ENCODE measurements at regions not wholly inside any gene's neighbourhood (a gene's known extent, or its start where the extent isn't known, plus 50 kb on each side); places are given as distances from the start of the nearest gene placed in this dataset.
"Not testable (repeated sequence)": the region's sequence is repeated elsewhere in the genome, so short reads cannot be mapped to it uniquely, and the experiment has no call there.

DNA sequence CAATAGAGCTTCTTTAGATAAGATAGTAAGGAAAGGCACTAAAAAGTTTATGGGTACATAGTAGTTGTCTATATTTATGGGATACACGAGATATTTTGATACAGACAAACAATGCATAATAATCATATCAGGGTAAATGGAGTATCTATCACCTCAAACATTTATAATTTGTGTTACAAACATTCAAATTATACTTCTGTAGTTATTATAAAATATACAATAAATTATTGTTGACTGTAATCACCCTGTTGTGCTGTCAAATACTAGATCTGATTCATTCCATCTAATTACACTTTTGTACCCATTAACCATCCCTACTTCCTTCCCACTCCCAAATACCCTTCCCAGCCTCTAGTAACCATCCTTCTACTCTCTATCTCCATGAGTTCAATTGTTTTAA, 179.7 kb downstream of the FOXG1 start:
- no peak for DNase-seq (ENCODE audit: low spot score)

DNA sequence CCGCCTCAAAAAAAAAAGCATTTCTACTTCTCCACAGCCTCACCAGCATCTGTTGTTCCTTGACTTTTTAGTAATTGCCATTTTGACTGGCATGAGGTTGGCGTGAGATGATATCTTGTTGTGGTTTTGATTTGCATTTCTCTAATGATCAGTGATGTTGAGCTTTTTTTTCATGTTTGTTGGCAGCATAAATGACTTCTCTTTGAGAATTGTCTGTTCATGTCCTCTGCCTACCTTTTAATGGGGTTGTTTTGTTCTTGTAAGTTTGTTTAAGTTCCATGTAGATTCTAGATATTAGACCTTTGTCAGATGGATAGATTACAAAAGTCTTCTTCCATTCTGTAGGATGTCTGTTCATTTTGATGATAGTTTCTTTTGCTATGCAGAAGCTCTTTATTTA, 182.9 kb downstream of the FOXG1 start:
- no peak for DNase-seq (ENCODE audit: low spot score)

DNA sequence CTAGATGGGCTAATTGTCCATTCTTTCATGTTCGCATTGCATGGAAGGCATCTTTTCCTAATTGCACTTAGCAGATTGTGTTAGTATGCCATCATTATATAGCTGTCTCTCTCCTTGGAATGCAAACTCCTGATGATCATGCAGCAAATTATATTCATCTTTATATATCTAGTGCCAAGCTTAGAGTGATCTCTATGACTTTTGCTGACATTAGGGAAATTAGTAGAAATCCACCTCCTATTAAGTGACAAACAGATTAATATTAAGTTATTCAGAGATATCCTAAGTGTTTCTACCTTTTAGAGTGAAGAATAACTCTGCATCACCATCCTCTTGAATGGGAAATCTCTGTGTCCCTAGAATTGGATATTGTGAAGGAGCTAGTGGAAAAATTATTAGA, 185.6 kb downstream of the FOXG1 start:
- DNase-seq (ENCODE audit: low spot score), result no peak

DNA sequence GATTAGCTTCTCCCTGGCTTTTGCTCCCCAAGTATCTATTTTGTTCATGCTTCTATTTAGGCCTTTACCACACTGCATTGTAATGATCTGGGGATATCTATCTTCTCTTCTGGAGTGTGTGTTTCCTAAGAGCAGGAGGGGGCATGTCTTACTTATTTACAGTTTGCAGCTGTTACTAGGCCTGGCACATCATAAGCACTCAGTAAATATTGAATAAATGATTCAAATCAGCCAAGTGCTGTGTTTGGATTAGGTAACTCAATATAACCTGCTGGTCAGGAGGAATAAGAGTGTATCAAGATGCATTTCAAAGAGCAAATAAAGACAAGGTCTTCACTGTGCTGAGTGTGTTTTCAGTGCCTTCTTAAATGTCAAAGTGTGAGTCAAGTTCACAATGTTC, 186.1 kb downstream of the FOXG1 start:
- DNase-seq (ENCODE audit: low spot score), result no peak

DNA sequence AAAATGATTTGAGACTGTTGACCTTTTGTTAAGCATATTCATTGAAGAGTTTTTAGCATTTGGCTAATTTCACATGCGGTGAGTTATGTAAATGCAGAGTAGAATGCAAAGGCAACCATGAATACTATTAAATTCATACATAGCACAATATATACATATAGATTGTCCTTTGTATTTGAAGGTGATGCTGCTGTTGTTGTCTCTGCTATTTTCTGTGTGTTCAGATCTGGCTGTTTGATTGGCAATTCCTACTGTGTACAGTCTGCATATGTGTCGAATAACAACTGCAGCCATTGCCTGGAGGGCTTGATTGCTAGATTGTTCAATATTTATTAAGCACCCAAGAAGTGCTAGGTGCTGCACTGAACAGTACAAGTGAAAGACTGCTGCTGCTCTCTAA, 187.4 kb downstream of the FOXG1 start:
- DNase-seq (ENCODE audit: low spot score), result no peak

DNA sequence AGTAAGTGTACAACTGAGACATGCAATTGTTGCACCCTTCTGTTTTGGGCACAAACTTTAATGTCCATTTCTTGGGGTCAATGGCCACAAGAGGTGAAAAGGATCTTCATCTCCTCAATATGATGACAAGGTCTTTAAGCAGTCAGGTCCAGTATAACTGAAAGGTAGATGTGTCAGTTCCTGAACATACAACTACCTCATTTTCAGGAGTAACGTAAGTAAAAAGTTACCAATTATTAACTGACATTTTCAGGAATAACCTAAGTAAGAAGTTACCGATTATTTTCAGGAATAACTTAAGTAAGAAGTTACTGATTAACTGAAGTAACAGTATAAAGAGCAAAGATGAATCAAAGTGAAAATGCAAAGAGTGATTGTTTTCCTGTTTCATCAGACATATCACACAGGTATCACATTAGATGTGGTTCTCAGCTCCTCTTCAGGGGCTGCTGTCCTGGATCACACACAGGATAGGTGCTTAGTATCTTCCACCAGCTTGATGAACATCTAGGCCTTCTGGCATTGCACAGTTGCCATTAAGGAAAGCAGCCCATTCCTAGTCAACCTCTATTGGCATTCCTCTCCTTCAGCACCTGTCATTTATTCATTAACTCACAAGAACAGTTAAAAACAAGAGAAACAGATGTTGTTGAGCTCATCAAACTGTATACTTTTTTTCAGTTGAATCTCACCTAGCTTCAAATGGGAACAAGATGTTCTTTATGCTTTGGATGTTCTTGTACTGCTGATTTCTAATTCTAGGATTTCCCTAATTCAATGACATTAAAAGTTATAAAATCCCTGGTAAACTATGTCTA, 200.0 kb downstream of the FOXG1 start:
- DNase-seq (ENCODE audit: low spot score), result no peak

DNA sequence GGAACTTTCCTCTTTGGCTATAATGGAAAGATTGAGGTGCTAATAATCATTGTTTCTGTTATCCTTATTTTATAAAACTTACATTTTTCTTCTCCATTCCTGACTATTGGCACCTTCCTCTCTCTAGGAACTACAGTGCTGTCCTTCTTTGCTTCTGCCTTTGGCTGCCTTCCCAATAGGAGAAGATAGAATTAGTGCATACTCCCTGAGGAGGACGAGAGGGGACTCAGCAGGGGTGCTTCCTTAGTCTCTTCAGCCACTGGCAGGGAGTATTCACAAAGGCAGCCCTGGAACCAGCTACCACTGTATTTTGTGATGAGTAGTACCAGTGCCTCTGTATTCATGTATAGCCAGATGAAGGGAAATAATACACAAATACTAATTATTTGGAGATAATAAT, 208.5 kb downstream of the FOXG1 start:
- no peak for DNase-seq (ENCODE audit: low spot score)

DNA sequence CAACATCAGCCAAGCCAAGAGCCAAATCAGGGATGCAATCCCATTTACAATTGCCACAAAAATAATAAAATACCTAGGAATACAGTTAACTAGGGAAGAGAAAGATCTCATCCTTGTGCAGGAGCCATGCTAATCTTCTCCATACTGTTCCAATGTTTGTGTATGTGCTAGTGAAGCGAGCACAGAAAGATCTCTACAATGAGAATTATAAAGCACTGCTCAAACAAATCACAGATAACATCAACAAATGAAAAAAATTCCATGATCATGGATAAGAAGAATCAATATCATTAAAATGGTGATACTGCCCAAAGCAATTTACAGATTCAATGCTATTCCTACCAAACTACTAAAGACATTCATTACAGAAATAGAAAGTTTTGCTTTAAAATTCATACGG, 215.6 kb downstream of the FOXG1 start:
- no peak for DNase-seq (ENCODE audit: low spot score)

DNA sequence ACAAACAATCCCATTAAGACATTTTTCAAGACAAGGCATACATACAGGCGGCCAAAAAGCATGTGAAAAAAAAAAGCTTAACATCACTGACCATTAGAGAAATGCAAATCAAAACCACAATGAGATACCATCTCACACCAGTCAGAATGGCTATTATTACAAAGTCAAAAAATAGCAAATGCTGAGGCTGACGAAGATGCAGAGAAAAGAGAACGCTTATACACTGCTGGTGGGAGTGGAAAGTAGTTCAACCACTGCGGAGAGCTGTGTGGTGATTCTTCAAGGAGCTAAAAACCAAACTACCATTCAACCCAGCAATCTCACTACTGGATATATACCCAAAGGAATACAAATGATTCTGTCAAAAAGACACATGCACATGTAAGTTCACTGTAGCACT, 216.7 kb downstream of the FOXG1 start:
- no peak for DNase-seq (ENCODE audit: low spot score)

DNA sequence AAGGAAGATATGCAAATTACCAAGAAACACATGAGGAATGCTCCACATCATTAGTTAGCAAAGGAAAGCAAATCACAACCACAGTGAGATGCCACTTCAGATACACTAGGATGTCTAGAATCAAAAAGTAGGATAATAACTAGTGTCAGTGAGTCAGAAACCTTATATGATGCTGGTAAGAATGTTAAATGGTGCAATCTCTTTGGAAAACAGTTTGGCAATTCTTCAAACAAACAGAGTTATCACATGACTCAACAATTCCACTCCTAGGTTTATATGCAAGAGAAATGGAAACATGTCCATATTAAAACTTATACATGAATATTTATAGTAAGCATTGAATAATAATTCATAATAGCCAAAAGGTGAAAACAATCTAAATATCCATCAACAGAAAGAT, 220.9 kb downstream of the FOXG1 start:
- DNase-seq (ENCODE audit: low spot score), result no peak

DNA sequence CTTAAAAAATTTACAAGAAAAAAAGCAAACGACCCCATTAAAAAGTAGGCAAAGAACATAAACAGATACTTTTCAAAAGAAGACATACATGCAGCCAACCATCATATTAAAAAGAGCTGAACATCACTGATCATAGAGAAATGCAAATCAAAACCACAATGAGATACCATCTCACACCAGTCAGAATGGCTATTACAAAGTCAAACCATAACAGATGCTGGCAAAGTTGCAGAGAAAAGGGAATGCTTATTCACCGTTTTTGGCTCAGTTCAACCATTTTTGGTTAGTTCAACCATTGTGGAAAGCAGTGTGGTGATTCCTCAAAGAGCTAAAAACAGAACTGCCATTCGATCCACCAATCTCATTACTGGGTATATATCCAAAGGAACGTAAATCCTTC, 230.6 kb downstream of the FOXG1 start:
- not testable (repeated sequence) for DNase-seq (ENCODE audit: low spot score)

DNA sequence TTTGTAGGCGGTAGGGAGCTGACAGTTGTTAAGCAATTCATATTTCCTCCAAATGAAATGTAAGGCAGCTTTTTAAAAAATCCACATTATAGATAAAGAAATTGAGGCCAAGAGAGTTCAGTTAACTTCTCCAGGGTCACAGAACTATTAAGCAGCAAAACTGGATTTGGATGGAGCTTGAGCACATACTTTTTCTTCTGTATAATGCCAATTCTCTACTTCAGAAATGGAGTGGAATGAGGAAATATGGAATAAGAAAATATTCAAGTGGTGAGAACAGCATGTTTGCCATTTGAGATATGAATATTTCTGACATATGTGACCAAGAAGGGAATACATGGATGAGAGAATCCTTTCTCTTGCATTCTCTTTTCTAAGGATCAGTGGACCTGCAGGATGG, 233.1 kb downstream of the FOXG1 start:
- no peak for DNase-seq (ENCODE audit: low spot score)

DNA sequence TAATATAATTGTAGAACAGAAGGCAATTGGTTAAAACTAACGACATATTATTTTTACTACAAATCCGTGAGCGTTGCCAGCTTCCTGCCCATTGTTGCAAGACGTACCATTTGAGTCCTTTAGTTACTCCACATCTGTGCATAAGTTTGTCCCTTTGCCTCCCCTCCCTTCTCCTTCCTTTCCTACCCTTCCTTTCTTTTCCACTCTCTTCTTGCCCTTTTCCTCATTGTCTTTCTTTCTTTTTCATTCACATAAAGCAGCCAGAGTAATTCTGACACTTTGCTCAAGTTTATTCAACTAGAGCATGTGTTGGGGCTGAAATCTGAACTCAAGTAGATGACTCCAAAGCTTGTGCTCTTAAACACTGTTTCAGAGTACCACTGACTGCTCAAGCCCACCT, 239.1 kb downstream of the FOXG1 start:
- no peak for DNase-seq (ENCODE audit: low spot score)

DNA sequence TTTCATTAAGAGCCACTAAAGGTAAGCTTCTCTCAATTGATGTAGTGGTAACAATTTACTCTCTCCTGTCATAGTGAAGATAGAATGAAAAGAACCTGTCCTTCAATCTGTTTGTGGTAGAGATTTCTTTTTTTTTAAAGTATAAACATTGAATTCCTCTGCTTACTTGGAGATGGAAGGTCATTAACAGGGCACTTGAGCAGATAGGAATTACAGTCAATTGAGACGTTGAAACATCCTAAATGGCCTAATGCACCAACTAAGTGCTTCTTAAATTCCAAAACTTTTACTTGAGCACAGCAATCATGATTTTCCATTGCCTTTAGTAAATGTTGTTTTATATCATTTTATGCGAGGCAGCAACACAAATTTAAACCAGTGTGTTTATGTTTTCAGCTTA, 241.4 kb downstream of the FOXG1 start:
- no peak for DNase-seq (ENCODE audit: low spot score)

DNA sequence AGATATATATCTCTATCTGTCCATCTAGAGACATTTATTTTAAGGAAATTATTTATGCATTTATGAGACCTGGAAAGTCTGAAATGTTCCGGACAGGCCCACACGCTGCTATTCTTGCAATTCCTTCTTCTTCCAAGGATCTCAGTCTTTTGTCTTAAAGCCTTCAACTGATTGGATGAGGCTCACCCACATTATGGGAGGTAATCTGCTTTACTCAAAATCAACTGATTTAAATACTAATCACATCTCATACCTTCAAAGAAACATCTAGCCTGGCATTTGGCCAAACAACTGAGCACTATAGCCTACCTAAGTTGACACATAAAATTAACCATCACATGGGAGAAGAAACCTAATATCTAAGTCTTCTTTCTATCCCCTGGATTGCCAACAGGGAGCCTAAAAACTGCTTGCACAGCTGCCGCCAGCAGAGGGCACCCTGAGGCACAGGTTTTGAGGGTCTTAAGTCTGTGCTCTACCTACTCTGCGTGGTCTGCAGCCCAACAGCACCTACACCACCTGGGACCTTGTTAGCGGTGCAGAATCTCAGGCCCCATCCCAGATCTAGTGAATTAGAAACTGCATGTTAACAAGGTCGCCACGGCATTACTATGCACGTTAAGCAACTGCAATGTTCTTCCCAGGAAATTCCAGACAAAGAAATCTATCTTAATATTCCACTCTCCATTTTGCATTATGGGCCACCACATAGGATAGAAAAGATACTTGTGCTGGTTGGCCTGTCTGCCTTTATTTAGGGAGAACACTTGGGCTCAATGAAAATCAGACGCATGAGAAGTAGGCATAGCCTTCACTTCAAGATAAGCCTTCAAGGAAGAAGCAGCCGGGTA, 249.7 kb downstream of the FOXG1 start:
- no peak for DNase-seq (ENCODE audit: low spot score)

DNA sequence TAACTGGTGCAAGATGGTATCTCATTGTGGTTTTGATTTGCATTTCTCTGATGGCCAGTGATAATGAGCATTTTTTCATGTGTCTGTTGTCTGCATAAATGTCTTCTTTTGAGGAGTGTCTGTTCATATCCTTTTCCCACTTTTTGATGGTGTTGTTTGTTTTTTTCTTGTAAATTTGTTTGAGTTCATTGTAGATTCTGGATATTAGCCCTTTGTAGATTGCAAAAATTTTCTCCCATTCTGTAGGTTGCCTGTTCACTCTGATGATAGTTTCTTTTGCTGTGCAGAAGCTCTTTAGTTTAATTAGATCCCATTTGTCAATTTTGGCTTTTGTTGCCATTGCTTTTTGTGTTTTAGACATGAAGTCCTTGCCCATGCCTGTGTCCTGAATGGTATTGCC, 256.9 kb downstream of the FOXG1 start:
- not testable (repeated sequence) for DNase-seq (ENCODE audit: low spot score)

DNA sequence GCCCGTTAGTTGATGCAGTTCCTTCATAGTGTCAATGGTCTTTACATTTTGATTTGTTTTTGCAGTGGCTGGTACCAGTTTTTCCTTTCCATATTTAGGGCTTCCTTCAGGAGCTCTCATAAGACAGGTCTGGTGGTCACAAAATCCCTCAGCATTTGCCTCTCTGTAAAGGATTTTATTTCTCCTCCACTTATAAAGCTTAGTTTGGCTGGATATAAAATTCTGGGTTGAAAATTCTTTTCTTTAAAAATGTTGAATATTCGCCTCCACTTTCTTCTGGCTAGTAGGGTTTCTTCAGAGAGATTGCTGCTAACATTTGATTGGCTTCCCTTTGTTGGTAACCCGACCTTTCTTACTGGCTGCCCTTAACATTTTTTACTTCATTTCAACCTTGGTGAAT, 260.9 kb downstream of the FOXG1 start:
- DNase-seq (ENCODE audit: low spot score), result not testable (repeated sequence)

DNA sequence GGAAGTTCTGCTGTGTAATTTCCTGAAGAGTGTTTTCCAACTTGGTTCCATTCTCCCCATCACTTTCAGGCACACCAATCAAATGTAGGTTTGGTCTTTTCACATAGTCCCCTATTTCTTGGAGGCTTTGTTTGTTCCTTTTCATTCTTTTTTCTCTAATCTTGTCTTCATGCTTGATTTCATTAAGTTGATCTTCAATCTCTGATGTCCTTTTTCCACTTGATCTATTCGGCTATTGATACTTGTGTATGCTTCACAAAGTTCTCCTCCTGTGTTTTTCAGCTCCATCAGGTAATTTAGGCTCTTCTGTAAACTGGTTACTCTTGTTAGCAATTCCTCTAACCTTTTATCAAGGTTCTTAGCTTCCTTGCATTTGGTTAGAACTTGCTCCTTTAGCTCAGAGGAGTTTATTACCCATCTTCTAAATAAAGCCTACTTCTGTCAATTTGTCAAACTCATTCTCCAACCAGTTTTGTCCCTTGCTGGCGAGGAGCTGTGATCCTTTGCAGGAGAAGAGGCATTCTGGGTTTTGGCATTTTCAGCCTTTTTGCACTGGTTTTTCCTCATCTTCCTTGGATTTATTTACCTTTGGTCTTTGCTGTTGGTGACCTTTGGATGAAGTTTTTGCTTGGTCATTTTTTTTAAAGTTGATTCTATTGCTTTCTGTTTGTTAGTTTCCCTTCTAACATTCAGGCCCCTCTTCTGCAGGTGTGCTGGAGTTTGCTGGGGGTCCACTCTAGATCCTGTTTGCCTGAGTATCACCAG, 261.5 kb downstream of the FOXG1 start:
- DNase-seq (ENCODE audit: low spot score), result not testable (repeated sequence)

DNA sequence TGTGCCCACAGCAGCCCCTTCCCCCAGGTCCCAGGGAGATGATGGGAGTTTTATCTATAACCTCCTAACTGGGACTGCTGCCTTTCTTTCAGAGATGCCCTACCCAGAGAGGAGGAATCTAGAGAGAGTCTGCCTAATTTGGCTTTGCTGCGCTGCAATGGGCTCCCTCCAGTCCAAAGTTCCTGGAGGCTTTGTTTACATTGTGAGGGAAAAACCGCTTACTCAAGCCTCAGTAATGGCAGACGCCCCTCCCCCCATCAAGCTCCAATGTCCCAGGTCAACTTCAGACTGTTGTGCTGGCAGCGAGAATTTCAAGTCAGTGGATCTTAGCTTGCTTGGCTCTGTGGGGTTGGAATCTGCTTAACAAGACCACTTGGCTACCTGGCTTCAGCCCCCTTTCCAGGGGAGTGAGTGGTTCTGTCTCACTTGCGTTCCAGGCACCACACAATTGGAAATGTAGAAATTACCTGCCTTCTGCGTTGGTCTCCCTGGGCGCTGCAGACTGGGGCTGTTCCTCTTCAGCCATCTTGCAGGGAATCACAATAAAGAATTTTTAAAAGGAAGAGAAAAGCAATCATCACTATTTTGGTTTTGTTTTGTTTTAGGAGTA, 262.5 kb downstream of the FOXG1 start:
- no peak for DNase-seq (ENCODE audit: low spot score)

DNA sequence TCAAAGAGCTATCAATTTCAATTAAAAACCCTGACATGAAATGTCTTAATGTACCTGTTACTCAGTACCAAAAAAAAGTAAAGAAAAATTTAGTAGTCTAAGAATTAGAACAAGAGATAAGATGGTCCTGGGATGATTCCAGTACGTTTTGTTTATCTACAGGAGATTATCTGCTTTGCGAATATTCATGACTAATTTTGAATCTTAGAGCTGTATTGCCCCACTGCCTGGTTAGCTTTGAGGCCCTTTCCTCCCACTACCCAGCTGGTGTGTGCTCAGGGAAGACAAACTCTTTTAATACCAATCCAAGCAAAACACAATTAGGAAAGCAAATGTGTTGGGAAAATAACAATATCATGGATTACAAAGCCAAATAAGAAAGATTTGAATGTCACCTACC, 263.5 kb downstream of the FOXG1 start:
- no peak for DNase-seq (ENCODE audit: low spot score)

DNA sequence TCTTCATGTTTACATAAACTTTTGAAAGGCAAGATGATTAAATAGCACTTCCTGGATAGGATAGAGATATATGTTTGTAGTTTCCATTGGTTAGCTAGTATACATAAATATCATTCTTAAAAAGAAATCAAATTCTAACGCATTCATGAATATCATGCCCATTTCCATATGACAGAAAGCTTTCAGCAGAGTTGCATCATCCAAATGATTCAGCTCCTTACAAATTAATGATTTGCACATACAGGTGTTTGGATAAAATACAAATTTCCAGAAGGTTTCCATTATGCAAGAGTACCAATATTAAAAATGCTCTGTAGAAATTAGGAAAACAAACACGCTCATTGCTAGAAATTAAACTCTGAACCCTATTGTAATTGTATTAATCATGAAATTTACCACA, 264.4 kb downstream of the FOXG1 start:
- no peak for DNase-seq (ENCODE audit: low spot score)

DNA sequence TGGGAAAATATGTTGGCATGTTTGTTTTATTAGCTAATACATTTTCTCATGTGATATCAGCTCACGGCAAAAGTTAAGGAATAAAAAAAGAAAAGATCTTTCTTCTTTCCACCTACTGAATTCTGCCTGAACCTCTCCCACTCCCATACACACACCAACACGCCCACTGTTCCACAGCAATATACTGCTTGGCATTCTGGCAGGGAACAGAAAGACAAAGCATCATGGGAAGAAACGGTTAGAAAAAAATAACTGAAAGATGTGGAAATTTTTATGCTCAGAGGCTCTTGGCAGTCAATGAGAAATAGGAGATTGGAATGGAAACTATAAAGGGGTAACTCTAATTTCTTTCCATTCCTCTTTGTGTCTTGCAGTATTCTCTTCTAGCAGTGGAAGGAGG, 268.5 kb downstream of the FOXG1 start:
- DNase-seq (ENCODE audit: low spot score), result no peak
